ENCODE measurements at regions not wholly inside any gene's neighbourhood (a gene's known extent, or its start where the extent isn't known, plus 50 kb on each side); places are given as distances from the start of the nearest gene placed in this dataset.
"Not testable (repeated sequence)": the region's sequence is repeated elsewhere in the genome, so short reads cannot be mapped to it uniquely, and the experiment has no call there.

DNA sequence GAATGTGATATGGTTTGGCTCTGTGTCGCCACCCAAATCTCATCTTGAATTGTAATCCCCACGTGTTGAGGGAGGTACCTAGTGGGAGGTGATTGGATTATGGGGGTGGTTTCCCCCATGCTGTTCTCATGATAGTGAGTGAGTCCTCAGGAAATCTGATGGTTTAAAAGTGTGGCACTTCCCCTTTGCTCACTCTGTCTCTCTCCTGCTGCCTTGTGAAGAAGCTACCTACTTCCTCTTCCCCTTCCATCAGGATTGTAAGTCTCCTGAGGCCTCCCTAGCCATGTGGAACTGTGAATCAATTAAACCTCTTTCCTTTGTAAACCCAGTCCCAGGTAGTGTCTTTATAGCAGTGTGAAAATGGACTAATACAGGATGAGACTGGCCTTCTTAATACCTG, 73.2 kb upstream of the MRPS22 start:
- ATAC-seq (ENCODE audit: low FRiP score); intact Hi-C loops (cut with DNase I); DNase-seq; H3K27me3 ChIP-seq (ENCODE audit: control insufficient read depth in 1 of 2, insufficient read depth in 2 of 2, low read length in 1 of 2); H3K4me1 ChIP-seq (ENCODE audit: control insufficient read depth in 1 of 2, insufficient read depth in 2 of 2, low read length in 2 of 2); H3K4me3 ChIP-seq (ENCODE audit: low read length in 2 of 2); H3K27ac ChIP-seq (ENCODE audit: low read depth in 1 of 2, low read length in 2 of 2); H3K36me3 ChIP-seq (ENCODE audit: control insufficient read depth in 1 of 2, insufficient read depth in 2 of 2, low read length in 1 of 2); H3K9me3 ChIP-seq (ENCODE audit: control insufficient read depth, low read length): not testable (repeated sequence)
- WGBS, 2 donors: 81 to 84% methylated on average over 2 of the region's 2 CpGs

DNA sequence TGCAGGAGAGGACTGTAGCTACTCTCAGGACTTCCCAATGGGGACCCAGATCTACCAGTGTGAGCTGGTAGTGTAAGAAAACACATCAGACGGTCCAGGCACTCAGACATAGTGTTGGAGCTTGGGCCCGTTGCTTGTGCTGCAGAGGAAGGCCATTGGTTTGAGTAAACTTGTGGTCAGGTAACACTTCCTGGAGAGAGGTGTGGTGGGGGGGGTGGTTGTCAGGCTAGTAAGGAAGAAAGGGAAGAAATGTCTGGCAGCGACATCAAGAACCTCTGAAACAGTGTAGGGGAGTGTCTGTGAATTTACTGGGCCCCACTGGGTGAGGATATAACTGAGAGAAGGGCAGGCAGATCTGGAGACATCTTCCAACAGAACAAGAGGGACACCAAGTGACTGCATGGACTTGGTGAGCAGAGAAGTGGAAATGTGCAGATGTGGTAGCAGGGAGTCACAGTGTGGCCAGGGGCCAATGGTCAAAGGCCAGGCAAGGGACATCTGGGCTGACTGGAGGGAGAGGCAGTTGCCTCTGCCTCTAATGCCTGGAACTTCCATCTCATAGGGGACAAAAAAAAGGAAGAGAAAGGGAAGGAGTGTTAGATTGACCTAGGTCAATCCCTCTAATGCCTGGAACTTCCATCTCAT, 63.7 kb upstream of the MRPS22 start:
- DNase-seq: peak in 1 of 2 donors; percentile 28
- intact Hi-C loops (cut with DNase I): no loop called here
- H3K27me3 ChIP-seq (ENCODE audit: control insufficient read depth in 1 of 2, insufficient read depth in 2 of 2, low read length in 1 of 2): no peaks in the 10 kb centered on the region
- H3K36me3 ChIP-seq (ENCODE audit: control insufficient read depth in 1 of 2, insufficient read depth in 2 of 2, low read length in 1 of 2): no peaks in the 10 kb centered on the region
- H3K9me3 ChIP-seq (ENCODE audit: control insufficient read depth, low read length): no peaks in the 10 kb centered on the region
- H3K4me1 ChIP-seq (ENCODE audit: control insufficient read depth in 1 of 2, insufficient read depth in 2 of 2, low read length in 2 of 2): no peaks in the 10 kb centered on the region
- no peak overlapping the region for H3K27ac ChIP-seq (ENCODE audit: low read depth in 1 of 2, low read length in 2 of 2)
- 80 to 81% methylated on average over 3 of the region's 3 CpGs for WGBS, 2 donors
- no peak for ATAC-seq (ENCODE audit: low FRiP score)
- no peak overlapping the region for H3K4me3 ChIP-seq (ENCODE audit: low read length in 2 of 2)

GRCh38 chr3:139281096-139281495, 62.7 kb upstream of the MRPS22 start:
- H3K4me1 ChIP-seq (ENCODE audit: control insufficient read depth in 1 of 2, insufficient read depth in 2 of 2, low read length in 2 of 2): no peaks in the 10 kb centered on the region
- no peaks in the 10 kb centered on the region for H3K36me3 ChIP-seq (ENCODE audit: control insufficient read depth in 1 of 2, insufficient read depth in 2 of 2, low read length in 1 of 2)
- ATAC-seq (ENCODE audit: low FRiP score) (no peak), DNase-seq (peak in 1 of 2 donors; percentile 34)
- H3K4me3 ChIP-seq (ENCODE audit: low read length in 2 of 2): no peak overlapping the region
- intact Hi-C loops (cut with DNase I): no loop called here
- no peaks in the 10 kb centered on the region for H3K27me3 ChIP-seq (ENCODE audit: control insufficient read depth in 1 of 2, insufficient read depth in 2 of 2, low read length in 1 of 2)
- no peak overlapping the region for H3K27ac ChIP-seq (ENCODE audit: low read depth in 1 of 2, low read length in 2 of 2)
- H3K9me3 ChIP-seq (ENCODE audit: control insufficient read depth, low read length): no peaks in the 10 kb centered on the region
- 83 to 84% methylated on average over 2 of the region's 2 CpGs for WGBS, 2 donors

- 73 to 79% methylated on average over 16 of the region's 16 CpGs for WGBS, 2 donors
Measured at GRCh38 chr3:139281522-139282196, 62.2 kb upstream of the MRPS22 start.

GRCh38 chr3:139283301-139283700, 60.5 kb upstream of the MRPS22 start:
- Histone ChIP-seq H3K27ac (ENCODE audit: low read depth in 1 of 2, low read length in 2 of 2) (no peak overlapping the region), H3K27me3 (ENCODE audit: control insufficient read depth in 1 of 2, insufficient read depth in 2 of 2, low read length in 1 of 2) (no peaks in the 10 kb centered on the region), H3K36me3 (ENCODE audit: control insufficient read depth in 1 of 2, insufficient read depth in 2 of 2, low read length in 1 of 2) (no peaks in the 10 kb centered on the region), H3K9me3 (ENCODE audit: control insufficient read depth, low read length) (no peaks in the 10 kb centered on the region), H3K4me1 (ENCODE audit: control insufficient read depth in 1 of 2, insufficient read depth in 2 of 2, low read length in 2 of 2) (no peaks in the 10 kb centered on the region), H3K4me3 (ENCODE audit: low read length in 2 of 2) (no peak overlapping the region)
- DNase-seq: peak in 1 of 2 donors; percentile 42
- WGBS, 2 donors: 87 to 88% methylated on average over 4 of the region's 4 CpGs
- intact Hi-C loops (cut with DNase I): no loop called here
- ATAC-seq (ENCODE audit: low FRiP score): no peak

More at GRCh38 chr3:139281522-139282196, 62.2 kb upstream of the MRPS22 start:
- intact Hi-C loops (cut with DNase I): no loop called here
- Histone ChIP-seq H3K27me3 (ENCODE audit: control insufficient read depth in 1 of 2, insufficient read depth in 2 of 2, low read length in 1 of 2) (no peaks in the 10 kb centered on the region), H3K4me1 (ENCODE audit: control insufficient read depth in 1 of 2, insufficient read depth in 2 of 2, low read length in 2 of 2) (no peaks in the 10 kb centered on the region), H3K27ac (ENCODE audit: low read depth in 1 of 2, low read length in 2 of 2) (no peak overlapping the region), H3K36me3 (ENCODE audit: control insufficient read depth in 1 of 2, insufficient read depth in 2 of 2, low read length in 1 of 2) (no peaks in the 10 kb centered on the region), H3K9me3 (ENCODE audit: control insufficient read depth, low read length) (no peaks in the 10 kb centered on the region), H3K4me3 (ENCODE audit: low read length in 2 of 2) (no peak overlapping the region)
- no peak for ATAC-seq (ENCODE audit: low FRiP score)
- peak in 1 of 2 donors; percentile 53 for DNase-seq

GRCh38 chr3:139284221-139284620, 59.6 kb upstream of the MRPS22 start:
- H3K9me3 ChIP-seq (ENCODE audit: control insufficient read depth, low read length): no peaks in the 10 kb centered on the region
- H3K4me3 ChIP-seq (ENCODE audit: low read length in 2 of 2): no peak overlapping the region
- H3K36me3 ChIP-seq (ENCODE audit: control insufficient read depth in 1 of 2, insufficient read depth in 2 of 2, low read length in 1 of 2): no peaks in the 10 kb centered on the region
- peak in 1 of 2 donors; percentile 26 for DNase-seq
- WGBS, 2 donors: 78 to 81% methylated on average over 4 of the region's 4 CpGs
- H3K4me1 ChIP-seq (ENCODE audit: control insufficient read depth in 1 of 2, insufficient read depth in 2 of 2, low read length in 2 of 2): no peaks in the 10 kb centered on the region
- H3K27ac ChIP-seq (ENCODE audit: low read depth in 1 of 2, low read length in 2 of 2): no peak overlapping the region
- no peaks in the 10 kb centered on the region for H3K27me3 ChIP-seq (ENCODE audit: control insufficient read depth in 1 of 2, insufficient read depth in 2 of 2, low read length in 1 of 2)
- intact Hi-C loops (cut with DNase I): no loop called here
- no peak for ATAC-seq (ENCODE audit: low FRiP score)

GRCh38 chr3:139285691-139286090, 58.1 kb upstream of the MRPS22 start:
- intact Hi-C loops (cut with DNase I): no loop called here
- no peaks in the 10 kb centered on the region for H3K9me3 ChIP-seq (ENCODE audit: control insufficient read depth, low read length)
- H3K27me3 ChIP-seq (ENCODE audit: control insufficient read depth in 1 of 2, insufficient read depth in 2 of 2, low read length in 1 of 2): no peaks in the 10 kb centered on the region
- no peak overlapping the region for H3K4me3 ChIP-seq (ENCODE audit: low read length in 2 of 2)
- H3K36me3 ChIP-seq (ENCODE audit: control insufficient read depth in 1 of 2, insufficient read depth in 2 of 2, low read length in 1 of 2): no peaks in the 10 kb centered on the region
- ATAC-seq (ENCODE audit: low FRiP score) (no peak), DNase-seq (peak in 1 of 2 donors; percentile 33)
- 79% methylated on average over 2 of the region's 2 CpGs for WGBS, 2 donors
- H3K4me1 ChIP-seq (ENCODE audit: control insufficient read depth in 1 of 2, insufficient read depth in 2 of 2, low read length in 2 of 2): no peaks in the 10 kb centered on the region
- no peak overlapping the region for H3K27ac ChIP-seq (ENCODE audit: low read depth in 1 of 2, low read length in 2 of 2)

GRCh38 chr3:139286241-139286640, 57.6 kb upstream of the MRPS22 start:
- WGBS, 2 donors: 81 to 82% methylated on average over 5 of the region's 5 CpGs
- no peaks in the 10 kb centered on the region for H3K9me3 ChIP-seq (ENCODE audit: control insufficient read depth, low read length)
- no peaks in the 10 kb centered on the region for H3K36me3 ChIP-seq (ENCODE audit: control insufficient read depth in 1 of 2, insufficient read depth in 2 of 2, low read length in 1 of 2)
- no peak overlapping the region for H3K4me3 ChIP-seq (ENCODE audit: low read length in 2 of 2)
- H3K4me1 ChIP-seq (ENCODE audit: control insufficient read depth in 1 of 2, insufficient read depth in 2 of 2, low read length in 2 of 2): no peaks in the 10 kb centered on the region
- no peak overlapping the region for H3K27ac ChIP-seq (ENCODE audit: low read depth in 1 of 2, low read length in 2 of 2)
- intact Hi-C loops (cut with DNase I): no loop called here
- peak in 1 of 2 donors; percentile 52 for DNase-seq
- no peaks in the 10 kb centered on the region for H3K27me3 ChIP-seq (ENCODE audit: control insufficient read depth in 1 of 2, insufficient read depth in 2 of 2, low read length in 1 of 2)
- ATAC-seq (ENCODE audit: low FRiP score): no peak

- 78% methylated on average over 7 of the region's 7 CpGs for WGBS, 2 donors
- Histone ChIP-seq H3K9me3 (ENCODE audit: control insufficient read depth, low read length) (no peaks in the 10 kb centered on the region), H3K36me3 (ENCODE audit: control insufficient read depth in 1 of 2, insufficient read depth in 2 of 2, low read length in 1 of 2) (no peaks in the 10 kb centered on the region)
Measured at GRCh38 chr3:139286825-139287224, 57.0 kb upstream of the MRPS22 start.

More at GRCh38 chr3:139286825-139287224, 57.0 kb upstream of the MRPS22 start:
- H3K4me3 ChIP-seq (ENCODE audit: low read length in 2 of 2): no peak overlapping the region
- no peaks in the 10 kb centered on the region for H3K4me1 ChIP-seq (ENCODE audit: control insufficient read depth in 1 of 2, insufficient read depth in 2 of 2, low read length in 2 of 2)
- H3K27ac ChIP-seq (ENCODE audit: low read depth in 1 of 2, low read length in 2 of 2): no peak overlapping the region
- H3K27me3 ChIP-seq (ENCODE audit: control insufficient read depth in 1 of 2, insufficient read depth in 2 of 2, low read length in 1 of 2): no peaks in the 10 kb centered on the region
- intact Hi-C loops (cut with DNase I): no loop called here
- ATAC-seq (ENCODE audit: low FRiP score): no peak
- DNase-seq: peak in 1 of 2 donors; percentile 26
